Gastrocnemius medialis (tissue), 4 donors: ENCODE measurements at regions not wholly inside any gene's neighbourhood (a gene's known extent, or its start where the extent isn't known, plus 50 kb on each side); places are given as distances from the start of the nearest gene placed in this dataset.

Experiments
- ATAC-seq, 2 donors: fragments of 150-250 bp; one replicate each; pipeline ENCODE4 v1.9.1; 2016
- DNase-seq, 2 donors: peaks; one replicate each; pipeline ENCODE4 v3.0.0-alpha.2; 2019
- H3K27ac ChIP-seq, 4 donors: fragments of 200-600 bp; sonication (generic); 1 replicate in 1 of 4; 2 replicates in 3 of 4; pipeline ENCODE4 v1.5.1; 2016 to 2018; ENCODE audit warnings: mild to moderate bottlenecking in 2 of 4, moderate library complexity in 1 of 4
- H3K27me3 ChIP-seq, 3 donors: fragments of 200-600 bp; sonication (generic) in 2 of 3; 1 replicate in 1 of 3; 2 replicates in 2 of 3; pipeline versions ENCODE4 v1.5.1 to v1.6.0; 2016 to 2019; ENCODE audit warnings: mild to moderate bottlenecking in 1 of 3, moderate library complexity in 1 of 3
- H3K36me3 ChIP-seq, 2 donors: fragments of 200-600 bp; sonication (generic) in 1 of 2; one replicate each; pipeline ENCODE4 v1.5.1; 2017 to 2018
- H3K4me1 ChIP-seq, 2 donors: fragments of 200-600 bp; sonication (generic) in 1 of 2; one replicate each; pipeline ENCODE4 v1.5.1; 2016 to 2017; ENCODE audit warnings: mild to moderate bottlenecking in 2 of 2
- H3K4me3 ChIP-seq, 4 donors: fragments of 200-600 bp; sonication (generic) in 3 of 4; 1 replicate in 1 of 4; 2 replicates in 3 of 4; pipeline ENCODE4 v1.5.1; 2016 to 2019; ENCODE audit warnings: mild to moderate bottlenecking in 2 of 4
- H3K9me3 ChIP-seq, 3 donors: fragments of 200-600 bp; sonication (generic) in 2 of 3; 1 replicate in 1 of 3; 2 replicates in 2 of 3; pipeline ENCODE4 v1.5.1; 2016 to 2019
- POLR2A ChIP-seq, 2 donors: fragments of 450-650 bp; IDR thresholded peaks; one replicate each; pipeline ENCODE4 v1.6.1; 2017; ENCODE audit warnings: antibody characterized with exemption in 2 of 2, mild to moderate bottlenecking in 2 of 2, moderate library complexity in 2 of 2
- in situ Hi-C, 4 donors: fragments of 200-750 bp; cut with MboI; loops; one replicate each; pipeline versions ENCODE4 v1.15.0 to v1.8.0; 2017; ENCODE audit warnings: low sequenced_read_pairs in 4 of 4
- intact Hi-C: fragments of 100-400 bp; cut with DNase I; formaldehyde crosslinking; loops from one replicate; pipeline ENCODE4 v1.15.1; 2023; ENCODE audit warnings: low total_unique reads
- TF ChIP-seq, protein P1 (sequence below), 5 experiments: fragments of 450-650 bp in 3 of 5; fragments of 200-600 bp in 2 of 5; sonication (generic) in 2 of 5; IDR thresholded peaks in 4 of 5; conservative IDR thresholded peaks in 1 of 5; 1 replicate in 4 of 5; 2 replicates in 1 of 5; pipeline ENCODE4 v1.5.1; 2016 to 2019; ENCODE audit warnings: antibody characterized with exemption in 5 of 5, mild to moderate bottlenecking in 3 of 5, moderate library complexity in 3 of 5

DNA sequence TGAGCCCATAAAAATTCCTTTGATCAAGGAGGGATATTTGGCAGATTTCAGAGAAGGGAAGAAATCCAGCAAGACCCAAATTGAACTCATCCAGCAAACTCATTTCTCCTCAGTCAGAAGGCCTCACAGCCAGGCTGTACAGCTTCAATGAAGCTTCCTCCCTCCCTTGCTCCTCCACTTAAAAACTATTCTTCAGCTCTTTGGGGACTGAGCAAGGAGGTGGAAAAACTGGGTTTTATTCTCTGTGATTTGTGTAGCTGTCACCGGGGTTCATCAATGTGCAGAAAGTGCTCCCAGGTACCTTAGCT lies 158.7 kb upstream of the ZNF184 start:
- no peaks in the 10 kb centered on the region for H3K9me3 ChIP-seq
- H3K27ac ChIP-seq, result no peak overlapping the region
- no peaks in the 10 kb centered on the region for H3K36me3 ChIP-seq
- no peak for DNase-seq
- ATAC-seq, result no peak
- H3K27me3 ChIP-seq, result peaks cover 21 to 28% (median 23%) of the 10 kb centered on the region in 3 donors
- intact Hi-C loops, result no loop called here
- in situ Hi-C loops, result no loop called here
- no peak for TF ChIP-seq POLR2A (IDR thresholded peaks at IDR 0.05)
- TF ChIP-seq, protein P1, sequence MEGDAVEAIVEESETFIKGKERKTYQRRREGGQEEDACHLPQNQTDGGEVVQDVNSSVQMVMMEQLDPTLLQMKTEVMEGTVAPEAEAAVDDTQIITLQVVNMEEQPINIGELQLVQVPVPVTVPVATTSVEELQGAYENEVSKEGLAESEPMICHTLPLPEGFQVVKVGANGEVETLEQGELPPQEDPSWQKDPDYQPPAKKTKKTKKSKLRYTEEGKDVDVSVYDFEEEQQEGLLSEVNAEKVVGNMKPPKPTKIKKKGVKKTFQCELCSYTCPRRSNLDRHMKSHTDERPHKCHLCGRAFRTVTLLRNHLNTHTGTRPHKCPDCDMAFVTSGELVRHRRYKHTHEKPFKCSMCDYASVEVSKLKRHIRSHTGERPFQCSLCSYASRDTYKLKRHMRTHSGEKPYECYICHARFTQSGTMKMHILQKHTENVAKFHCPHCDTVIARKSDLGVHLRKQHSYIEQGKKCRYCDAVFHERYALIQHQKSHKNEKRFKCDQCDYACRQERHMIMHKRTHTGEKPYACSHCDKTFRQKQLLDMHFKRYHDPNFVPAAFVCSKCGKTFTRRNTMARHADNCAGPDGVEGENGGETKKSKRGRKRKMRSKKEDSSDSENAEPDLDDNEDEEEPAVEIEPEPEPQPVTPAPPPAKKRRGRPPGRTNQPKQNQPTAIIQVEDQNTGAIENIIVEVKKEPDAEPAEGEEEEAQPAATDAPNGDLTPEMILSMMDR (IDR thresholded peaks at IDR 0.05 in 4 of 5, conservative IDR thresholded peaks at IDR 0.05 in 1 of 5), result no peak
- H3K4me1 ChIP-seq, result no peaks in the 10 kb centered on the region
- no peak overlapping the region for H3K4me3 ChIP-seq

DNA sequence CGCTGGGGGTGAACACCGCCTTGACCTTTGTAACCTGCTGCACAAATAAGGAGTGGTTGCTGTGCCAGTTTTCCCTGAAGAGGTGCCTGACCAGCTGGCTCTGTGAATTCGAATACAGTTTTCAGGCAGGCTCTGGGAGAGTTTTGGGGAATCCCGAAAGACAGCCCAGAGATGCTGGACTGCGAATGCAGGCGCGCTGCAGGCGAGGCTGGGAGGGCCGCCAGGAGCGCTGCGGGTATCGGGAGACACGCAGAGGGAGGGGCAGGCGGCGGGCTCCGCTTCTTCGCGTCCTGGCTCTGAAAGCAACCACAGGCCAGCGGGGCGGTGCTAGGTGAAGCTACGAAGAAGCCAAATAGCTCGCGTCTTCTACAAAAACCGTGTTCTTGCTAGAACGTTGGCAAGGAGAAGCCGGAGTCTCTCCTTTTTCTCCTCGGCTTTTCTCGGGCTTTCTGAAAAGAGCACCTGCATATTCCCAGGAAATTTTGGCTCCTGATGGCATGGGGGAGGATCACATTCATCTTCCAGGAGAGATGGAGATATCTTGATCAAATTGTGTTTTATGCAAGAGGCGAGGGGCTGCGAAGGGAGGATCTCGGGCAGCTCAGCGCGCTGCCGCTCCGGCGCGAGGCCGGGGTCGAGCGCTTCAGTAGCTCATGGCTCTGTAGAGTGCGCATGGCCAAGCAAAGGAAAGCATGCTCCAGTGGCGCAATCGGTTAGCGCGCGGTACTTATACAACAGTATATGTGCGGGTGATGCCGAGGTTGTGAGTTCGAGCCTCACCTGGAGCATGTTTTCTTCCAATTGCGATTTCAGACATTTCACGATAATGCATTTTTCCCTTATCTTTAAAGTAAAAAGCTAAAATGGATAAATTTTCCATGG lies 158.1 kb upstream of the ZNF184 start:
- Histone ChIP-seq H3K4me1 (no peaks in the 10 kb centered on the region), H3K36me3 (no peaks in the 10 kb centered on the region), H3K27me3 (peaks cover 21 to 28% (median 26%) of the 10 kb centered on the region in 3 donors), H3K4me3 (peak overlapping the region in 1 of 4 donors; percentile 13), H3K9me3 (no peaks in the 10 kb centered on the region), H3K27ac (no peak overlapping the region)
- TF ChIP-seq POLR2A (IDR thresholded peaks at IDR 0.05), result no peak
- TF ChIP-seq, protein P1 (IDR thresholded peaks at IDR 0.05 in 4 of 5, conservative IDR thresholded peaks at IDR 0.05 in 1 of 5), result no peak
- ATAC-seq (no peak), DNase-seq (no peak)
- in situ Hi-C loops (no loop called here), intact Hi-C loops (no loop called here)

DNA sequence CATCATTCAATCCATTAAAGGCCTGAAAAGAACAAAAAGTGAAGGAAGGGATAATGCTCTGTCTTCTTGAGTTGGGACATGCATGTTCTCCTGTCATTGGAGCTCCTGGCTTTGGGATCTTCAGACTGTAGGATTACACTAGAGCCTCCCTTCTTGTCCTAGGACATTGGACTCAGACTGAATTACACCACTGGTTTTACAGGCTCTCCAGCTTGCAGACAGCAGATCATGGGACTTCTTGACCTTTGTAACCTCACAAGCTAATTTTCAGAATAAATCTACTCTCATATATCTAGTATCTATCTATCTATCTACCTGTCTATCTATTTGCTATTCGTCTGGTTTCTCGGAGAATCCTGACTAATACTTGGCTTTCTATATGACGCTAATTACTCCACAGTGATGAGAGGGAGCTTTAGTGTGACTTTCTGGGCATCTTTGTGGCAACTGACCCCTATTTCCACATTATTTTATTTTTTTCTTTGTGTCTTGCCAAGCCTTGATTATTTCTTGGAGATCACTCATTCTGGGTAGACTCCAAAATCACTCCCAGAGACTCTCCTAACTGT lies 151.9 kb upstream of the ZNF184 start:
- H3K36me3 ChIP-seq, result no peaks in the 10 kb centered on the region
- in situ Hi-C loops, result no loop called here
- ATAC-seq, result no peak

DNA sequence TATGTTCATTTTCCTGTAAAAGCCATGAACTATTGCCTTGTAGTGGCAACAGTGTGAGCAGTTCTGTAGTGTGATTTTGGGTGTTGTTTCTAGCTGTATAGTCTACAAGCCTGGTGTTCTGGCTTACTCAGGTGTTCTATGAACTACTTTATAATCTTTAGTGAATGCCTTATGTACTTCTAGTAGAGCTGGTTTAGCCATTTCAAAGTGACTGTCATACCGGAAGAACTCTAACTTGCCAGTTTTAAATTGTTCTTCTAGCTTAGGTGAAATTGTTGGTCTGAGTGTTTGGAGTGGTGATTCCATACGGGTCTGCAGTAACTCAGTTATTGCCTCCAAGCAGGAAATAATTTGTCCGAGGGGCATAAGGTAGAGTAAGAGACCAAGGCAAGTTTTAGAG lies 150.2 kb upstream of the ZNF184 start:
- H3K27ac ChIP-seq, result no peak overlapping the region
- intact Hi-C loops (no loop called here), in situ Hi-C loops (no loop called here)
- no peak for TF ChIP-seq POLR2A (IDR thresholded peaks at IDR 0.05)
- TF ChIP-seq, protein P1 (IDR thresholded peaks at IDR 0.05 in 4 of 5, conservative IDR thresholded peaks at IDR 0.05 in 1 of 5), result no peak
- no peak for DNase-seq
- no peaks in the 10 kb centered on the region for H3K36me3 ChIP-seq
- no peaks in the 10 kb centered on the region for H3K9me3 ChIP-seq
- ATAC-seq, result no peak
- no peak overlapping the region for H3K4me3 ChIP-seq
- H3K4me1 ChIP-seq, result no peaks in the 10 kb centered on the region
- H3K27me3 ChIP-seq, result peaks cover 13 to 19% (median 14%) of the 10 kb centered on the region in 3 donors

More for the DNA sequence above, 151.9 kb upstream of the ZNF184 start:
- no peak for DNase-seq
- Histone ChIP-seq H3K4me1 (no peaks in the 10 kb centered on the region), H3K9me3 (no peaks in the 10 kb centered on the region), H3K27me3 (peaks cover 6 to 12% (median 11%) of the 10 kb centered on the region in 3 donors), H3K4me3 (no peak overlapping the region), H3K27ac (no peak overlapping the region)
- no peak for TF ChIP-seq POLR2A (IDR thresholded peaks at IDR 0.05)
- TF ChIP-seq, protein P1 (IDR thresholded peaks at IDR 0.05 in 4 of 5, conservative IDR thresholded peaks at IDR 0.05 in 1 of 5), result no peak
- intact Hi-C loops, result no loop called here
